AG04450 (cell line): ENCODE measurements at regions not wholly inside any gene's neighbourhood (a gene's known extent, or its start where the extent isn't known, plus 50 kb on each side); places are given as distances from the start of the nearest gene placed in this dataset.

Experiments used
- CTCF ChIA-PET: fragments of 300-600, 350-600 bp; formaldehyde crosslinking; extraction: SDS; loops from one replicate; lab custom pipeline; 2022; ENCODE audit warnings: antibody characterized with exemption, inconsistent platforms; lab: Charles Lee
- POLR2A ChIA-PET: fragments of 350-600 bp; formaldehyde crosslinking; extraction: SDS; loops from one replicate; lab custom pipeline; 2021; ENCODE audit warnings: antibody characterized with exemption, inconsistent platforms; lab: Yijun Ruan, JAX
- DNase-seq: peaks from one replicate; pipeline ENCODE4 v3.0.0-alpha.2; 2011; ENCODE audit warnings: low read depth, low spot score
- H3K27ac ChIP-seq: one replicate; pipeline ENCODE4 v1.5.1; 2012; ENCODE audit warnings: low read depth, low read length, control low read depth
- H3K27me3 ChIP-seq: one replicate; pipeline ENCODE4 v1.6.0; 2012; ENCODE audit warnings: low read length; ENCODE audit not compliant: control insufficient read depth, insufficient read depth
- H3K4me3 ChIP-seq: 2 replicates; pipeline ENCODE4 v1.5.1; 2011; ENCODE audit warnings: mild to moderate bottlenecking, low read depth, low read length, control low read depth
- H3K9me3 ChIP-seq: 2 replicates; pipeline ENCODE4 v1.5.1; 2012; ENCODE audit warnings: low read length; ENCODE audit not compliant: control insufficient read depth, insufficient read depth
- CTCF ChIP-seq: IDR thresholded peaks from 2 replicates; pipeline ENCODE4 v1.5.1; 2011; ENCODE audit warnings: low read depth, low read length, control low read depth, inconsistent platforms

DNA sequence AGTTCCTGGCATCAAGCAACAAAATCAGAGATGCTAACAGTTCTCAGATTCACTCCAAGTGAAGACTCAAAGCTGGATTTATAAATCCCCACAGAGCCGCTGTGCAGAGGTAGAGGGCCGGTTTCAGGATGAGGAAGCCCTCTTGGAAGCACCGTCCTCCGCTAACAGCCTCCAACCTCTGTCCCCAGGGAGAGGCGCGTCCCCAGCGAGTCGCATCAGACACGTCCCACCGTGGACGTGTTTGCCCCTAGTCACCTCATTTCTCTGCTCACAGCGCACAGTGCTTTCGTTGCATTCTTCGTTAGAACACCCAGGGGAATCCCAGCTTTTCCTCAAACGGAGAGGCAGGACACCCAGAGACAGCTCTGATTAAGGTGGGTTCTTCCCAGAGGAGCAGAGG, 642.9 kb downstream of the BRD1 start:
- DNase-seq: no peak
- no peak overlapping the region for H3K4me3 ChIP-seq
- POLR2A ChIA-PET: no interaction called here
- peaks cover 89% of the 10 kb centered on the region for H3K9me3 ChIP-seq
- TF ChIP-seq CTCF: no peak
- H3K27ac ChIP-seq: no peak overlapping the region
- CTCF ChIA-PET: no interaction called here
- H3K27me3 ChIP-seq: no peaks in the 10 kb centered on the region

GRCh38 chr22:49183826-49184216, 643.9 kb downstream of the BRD1 start:
- TF ChIP-seq CTCF: no peak
- no peak overlapping the region for H3K27ac ChIP-seq
- H3K4me3 ChIP-seq: no peak overlapping the region
- H3K27me3 ChIP-seq: no peaks in the 10 kb centered on the region
- ChIA-PET CTCF (no interaction called here), POLR2A (no interaction called here)
- peaks cover 89% of the 10 kb centered on the region for H3K9me3 ChIP-seq
- no peak for DNase-seq

DNA sequence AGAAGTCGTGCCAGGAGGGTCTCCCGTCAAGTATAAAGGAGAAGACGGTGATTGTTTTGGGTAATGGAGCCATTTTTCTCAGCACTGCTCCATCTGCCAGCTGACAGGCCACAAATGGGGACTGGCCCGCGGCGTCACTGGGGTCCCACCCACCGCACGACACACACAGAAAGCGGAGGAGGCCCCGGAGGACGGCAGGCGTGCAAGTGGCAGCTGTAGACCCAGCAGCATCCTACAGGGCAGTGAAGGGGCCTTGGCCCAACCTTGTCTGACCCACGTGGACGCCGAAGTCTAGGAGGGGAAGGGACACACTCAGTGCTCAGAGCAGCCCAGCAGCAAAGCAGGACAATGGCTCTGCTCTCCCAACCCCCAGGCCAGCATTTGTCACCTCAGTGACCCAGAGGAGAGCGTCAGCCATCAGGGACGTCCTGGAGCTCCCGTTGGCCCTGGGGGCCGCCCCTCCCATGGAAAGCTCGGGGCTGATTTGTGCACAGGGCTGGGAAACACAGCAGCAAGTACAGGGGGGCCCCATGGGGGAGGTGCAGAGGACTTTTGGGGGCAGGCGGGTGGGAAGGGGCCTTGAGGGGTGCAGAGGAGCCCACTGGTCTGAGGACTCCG, 644.4 kb downstream of the BRD1 start:
- ChIA-PET POLR2A (no interaction called here), CTCF (no interaction called here)
- TF ChIP-seq CTCF: no peak
- no peak overlapping the region for H3K4me3 ChIP-seq
- H3K27me3 ChIP-seq: no peaks in the 10 kb centered on the region
- H3K27ac ChIP-seq: no peak overlapping the region
- H3K9me3 ChIP-seq: peaks cover 89% of the 10 kb centered on the region
- no peak for DNase-seq

DNA sequence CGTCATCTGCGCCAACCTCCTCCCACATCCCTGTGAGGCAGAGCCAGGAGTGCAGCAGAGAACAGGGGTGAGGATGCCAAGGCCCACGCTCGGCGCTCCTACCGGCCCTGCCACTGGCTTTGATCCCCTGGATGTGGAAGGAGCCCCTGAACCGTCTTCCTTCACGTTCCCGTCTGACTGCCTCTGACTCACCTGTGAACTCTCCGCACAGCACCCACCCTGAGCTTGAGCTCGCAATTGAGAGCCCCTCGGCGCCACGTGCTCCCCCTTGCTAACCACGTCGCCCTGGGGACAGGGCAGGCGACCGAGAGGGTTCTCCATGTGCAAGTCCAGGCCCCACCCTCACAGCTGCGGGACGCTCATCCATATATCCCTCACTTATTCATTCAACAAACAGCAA, 645.3 kb downstream of the BRD1 start:
- no peak overlapping the region for H3K27ac ChIP-seq
- POLR2A ChIA-PET: no interaction called here
- no peak overlapping the region for H3K4me3 ChIP-seq
- no peak for DNase-seq
- H3K9me3 ChIP-seq: peaks cover 91% of the 10 kb centered on the region
- H3K27me3 ChIP-seq: no peaks in the 10 kb centered on the region
- CTCF ChIA-PET: no interaction called here
- TF ChIP-seq CTCF: no peak

DNA sequence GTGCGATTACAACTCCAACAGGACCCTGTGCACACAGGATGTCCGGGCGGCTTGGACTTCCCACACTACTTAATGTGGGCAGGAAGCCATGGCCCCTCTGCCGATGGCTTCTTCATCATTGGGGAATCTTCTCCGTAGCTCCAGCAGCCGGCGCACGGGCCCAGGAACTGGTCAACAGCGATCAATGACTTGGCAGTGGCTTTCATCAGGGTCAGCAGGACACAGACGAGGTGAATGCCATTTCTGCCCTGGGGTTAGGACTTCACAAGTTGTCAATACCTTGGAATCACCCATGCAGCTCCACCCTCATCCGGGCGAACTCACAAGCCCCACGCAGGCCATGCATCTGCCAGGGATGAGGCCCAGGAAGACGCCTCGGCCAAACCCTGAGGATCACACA, 645.7 kb downstream of the BRD1 start:
- POLR2A ChIA-PET: no interaction called here
- CTCF ChIA-PET: no interaction called here
- no peak for DNase-seq
- no peaks in the 10 kb centered on the region for H3K27me3 ChIP-seq
- no peak overlapping the region for H3K27ac ChIP-seq
- no peak overlapping the region for H3K4me3 ChIP-seq
- H3K9me3 ChIP-seq: peaks cover 95% of the 10 kb centered on the region
- TF ChIP-seq CTCF: no peak
